HT-29 (cell line): ENCODE measurements at regions not wholly inside any gene's neighbourhood (a gene's known extent, or its start where the extent isn't known, plus 50 kb on each side); places are given as distances from the start of the nearest gene placed in this dataset.
"Not testable (repeated sequence)": the region's sequence is repeated elsewhere in the genome, so short reads cannot be mapped to it uniquely, and the experiment has no call there.

Source experiments
- DNase-seq: peaks from one replicate; pipeline ENCODE4 v3.0.0-alpha.2; 2015; ENCODE audit warnings: low spot score

- DNase-seq: no peak
These were observed 341.5 kb upstream of the CCNH start for GRCh38 chr5:87754009-87754757.

DNA sequence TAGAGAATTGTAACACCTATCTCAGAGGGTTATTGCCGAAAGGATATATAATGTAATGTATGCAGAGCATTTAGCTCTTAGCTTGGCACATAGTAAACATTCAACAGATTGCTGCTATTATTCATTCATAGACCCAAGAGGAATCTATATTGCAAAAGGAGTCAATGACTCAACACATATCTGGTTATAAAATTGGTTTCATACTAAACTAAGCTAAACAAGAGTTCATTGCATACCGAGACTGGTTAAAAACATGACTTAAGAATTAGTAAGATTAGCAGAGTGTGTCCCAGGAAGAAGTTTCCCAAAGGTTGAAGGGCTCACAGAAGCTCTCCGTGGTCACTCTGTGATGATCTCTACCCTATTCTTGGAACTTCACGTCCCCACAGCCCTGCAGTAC, 339.6 kb upstream of the CCNH start:
- DNase-seq: no peak

DNA sequence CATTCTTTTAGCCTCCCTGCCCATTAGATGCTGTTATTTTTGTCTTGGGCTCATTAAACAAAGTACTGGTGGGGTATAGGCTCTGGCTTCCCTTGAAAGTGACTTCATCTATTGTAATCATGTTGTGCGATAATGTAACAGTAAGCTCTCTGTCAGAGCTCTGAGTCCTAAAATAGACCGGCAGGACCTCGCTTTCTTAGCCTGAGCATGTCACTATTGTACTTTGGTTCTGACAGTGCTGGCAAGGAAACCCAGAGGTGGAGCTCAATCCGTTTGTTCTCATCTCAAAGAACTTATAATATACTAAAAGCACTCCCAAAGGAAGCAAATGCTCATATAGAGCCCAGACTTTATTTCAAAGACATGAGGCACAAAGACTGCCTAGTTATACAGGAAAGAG, 339.1 kb upstream of the CCNH start:
- DNase-seq: no peak

DNA sequence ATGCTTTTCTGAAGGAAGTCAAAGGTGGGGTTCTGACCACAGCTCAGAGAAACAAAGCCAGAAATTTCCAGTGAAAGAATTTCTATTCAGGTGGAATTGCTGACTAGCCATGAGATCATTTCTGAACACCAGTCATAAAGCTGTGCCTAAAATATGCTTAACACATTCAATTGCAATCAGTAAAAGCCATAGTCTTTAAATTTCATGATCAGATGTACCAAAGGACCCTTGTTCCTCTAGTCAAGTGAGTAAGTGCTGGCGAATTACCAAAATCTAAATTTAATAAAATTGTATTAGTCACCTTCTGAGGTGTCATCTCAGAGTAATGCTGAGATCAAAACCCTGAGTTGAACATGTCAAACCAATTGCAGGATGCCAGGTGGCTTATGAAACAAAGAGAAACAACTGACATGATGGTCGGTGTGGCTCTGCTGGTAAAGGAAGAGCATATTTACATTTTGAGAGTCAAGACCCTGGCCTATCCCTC, 334.2 kb upstream of the CCNH start:
- no peak for DNase-seq

DNA sequence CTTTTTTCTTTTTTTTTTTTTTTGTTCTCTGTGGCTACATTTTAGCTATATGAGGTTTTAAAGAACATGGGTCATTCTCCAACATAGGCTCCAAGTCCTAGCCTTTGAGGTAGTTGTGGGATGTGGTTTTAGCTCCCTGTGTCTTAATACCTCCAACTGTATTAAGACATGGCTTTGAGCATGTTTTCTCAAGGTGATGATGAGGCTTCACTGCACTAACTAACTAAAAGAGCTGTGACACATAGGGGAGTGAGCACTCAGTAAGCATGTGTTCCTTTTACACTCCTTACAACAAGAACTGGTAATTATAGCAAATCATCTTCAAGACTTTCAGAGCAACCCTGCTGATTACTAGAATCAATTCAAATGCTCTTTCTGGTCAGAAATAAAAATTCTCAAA, 333.6 kb upstream of the CCNH start:
- DNase-seq: no peak

- no peak for DNase-seq
These were observed 329.2 kb upstream of the CCNH start for GRCh38 chr5:87741881-87742280.

- DNase-seq: no peak
These were observed 323.2 kb upstream of the CCNH start for GRCh38 chr5:87735923-87736322.

DNA sequence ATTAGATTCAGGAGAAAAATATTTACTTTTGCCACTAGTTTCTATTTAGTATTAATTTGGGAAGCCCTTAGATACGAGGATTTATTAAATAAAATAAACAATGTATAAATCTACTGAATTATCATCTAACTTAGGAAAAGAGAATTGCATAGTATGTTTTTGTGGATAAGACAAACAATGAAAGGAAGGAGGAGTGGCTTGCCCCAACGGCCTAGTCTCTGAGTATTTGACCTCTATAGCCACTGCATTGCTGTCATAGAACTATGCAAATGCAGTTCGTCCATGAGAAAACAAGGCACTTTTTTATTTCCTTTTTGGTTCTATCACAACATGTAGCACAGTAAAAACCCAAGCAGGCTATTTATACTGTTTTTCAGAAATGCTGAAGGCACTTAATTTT, 321.2 kb upstream of the CCNH start:
- no peak for DNase-seq

DNA sequence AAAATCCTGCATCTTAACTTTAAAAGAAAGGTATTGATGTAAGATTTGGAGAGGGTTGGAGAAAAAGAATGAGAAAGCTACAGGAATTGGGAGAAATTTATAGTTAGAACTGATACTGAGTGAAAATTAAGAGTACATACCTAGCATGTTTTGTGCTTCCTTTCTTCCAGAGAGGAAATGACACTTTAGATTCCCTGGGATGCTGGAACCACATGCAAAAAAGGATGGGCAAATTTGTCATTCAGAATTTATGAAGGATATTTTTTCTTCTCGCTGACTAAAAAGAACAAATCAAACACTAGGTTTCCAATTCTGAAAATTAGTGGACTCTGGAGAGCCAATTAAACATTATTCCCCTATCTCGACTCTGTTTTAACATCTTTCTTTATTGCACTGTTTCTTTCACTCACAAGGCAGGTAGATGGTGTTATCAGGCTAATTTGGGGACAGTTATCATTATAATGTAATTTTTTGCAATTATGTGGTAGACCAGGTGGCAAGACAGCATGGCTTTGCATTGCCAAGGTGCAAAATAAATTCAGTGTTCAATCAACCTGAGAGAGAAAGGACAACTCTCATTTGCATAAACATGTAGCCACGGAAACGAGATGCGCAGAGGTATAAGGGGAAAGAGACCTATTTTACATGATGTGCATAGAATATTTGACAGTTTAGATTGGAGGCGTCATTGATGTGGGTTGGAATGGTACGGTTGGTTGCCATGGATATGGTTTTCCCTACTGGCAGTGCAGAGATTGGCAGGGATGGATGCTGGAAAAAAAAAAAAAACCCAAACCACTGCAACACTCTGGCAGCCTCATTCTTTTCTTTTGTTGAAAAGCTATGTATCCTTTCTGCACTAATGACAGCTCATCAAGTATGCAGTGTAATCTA, 320.4 kb upstream of the CCNH start:
- DNase-seq: no peak

DNA sequence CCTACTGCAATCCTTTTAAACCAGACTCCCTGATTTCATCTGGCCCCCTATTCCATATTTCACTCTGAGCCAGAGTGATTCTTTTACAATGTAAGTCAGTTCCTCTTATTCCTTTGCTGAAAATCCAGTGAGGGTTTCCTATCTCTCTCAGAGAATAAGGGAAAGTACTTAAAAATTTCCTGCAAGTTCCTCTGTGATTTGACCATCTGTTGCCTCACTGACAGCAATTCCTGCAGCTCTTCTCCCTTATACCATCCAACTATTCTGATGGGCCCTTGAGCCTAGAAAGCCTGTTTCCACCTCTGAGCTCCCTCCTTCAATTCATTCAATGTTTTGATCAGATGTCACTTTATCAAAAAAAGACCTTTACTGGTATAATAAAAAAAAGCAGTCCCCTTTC, 317.1 kb upstream of the CCNH start:
- no peak for DNase-seq

- no peak for DNase-seq
These were observed 309.6 kb upstream of the CCNH start for GRCh38 chr5:87722286-87722685.

DNA sequence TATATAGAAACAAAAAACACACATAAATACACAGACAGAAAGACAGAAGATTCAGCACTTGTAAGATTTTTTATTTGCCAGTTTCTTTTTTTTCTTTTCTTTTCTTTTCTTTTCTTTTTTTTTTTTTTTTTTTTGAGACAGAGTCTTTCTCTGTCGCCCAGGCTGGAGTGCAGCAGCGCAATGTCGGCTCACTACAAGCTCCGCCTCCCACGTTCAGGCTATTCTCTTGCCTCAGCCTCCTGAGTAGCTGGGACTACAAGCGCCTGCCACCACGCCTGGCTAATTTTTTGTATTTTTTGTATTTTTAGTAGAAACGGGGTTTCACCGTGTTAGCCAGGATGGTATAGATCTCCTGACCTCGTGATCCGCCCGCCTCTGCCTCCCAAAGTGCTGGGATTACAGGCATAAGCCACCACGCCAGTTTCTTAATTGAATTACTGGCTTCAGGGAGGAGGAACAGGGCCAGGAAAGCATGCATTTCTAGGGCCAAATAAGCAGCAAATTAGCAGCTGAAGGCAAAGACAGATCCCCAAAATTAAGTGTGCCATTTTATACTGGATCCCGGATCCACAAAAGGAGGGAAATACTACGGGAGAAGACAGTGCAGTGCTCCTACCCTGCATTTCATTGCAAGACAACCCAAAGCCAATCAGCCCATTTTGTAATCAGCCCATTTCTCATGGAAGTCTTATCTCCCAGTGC, 305.6 kb upstream of the CCNH start:
- not testable (repeated sequence) for DNase-seq

DNA sequence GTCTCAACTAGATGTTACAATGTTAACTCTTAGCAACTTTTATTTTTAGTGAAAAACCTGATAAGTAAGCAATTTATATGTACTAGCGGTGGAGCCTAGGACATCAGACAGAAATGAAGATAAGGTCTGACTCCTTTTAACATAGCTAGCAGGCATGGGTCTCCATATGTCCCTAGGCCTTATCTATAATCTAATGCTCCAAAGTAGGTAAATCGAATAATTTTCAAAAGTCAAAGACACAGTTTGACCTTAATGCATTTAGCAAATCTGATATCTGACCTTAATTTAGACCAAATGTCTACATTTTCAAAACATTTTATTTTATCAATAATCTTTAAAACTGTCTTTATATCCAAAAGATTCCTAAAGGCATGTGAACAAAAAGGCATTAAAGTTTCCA, 305.0 kb upstream of the CCNH start:
- DNase-seq: no peak

- DNase-seq: no peak
These were observed 293.1 kb upstream of the CCNH start for GRCh38 chr5:87705876-87706275.

GRCh38 chr5:87686975-87687374, 274.2 kb upstream of the CCNH start:
- DNase-seq: no peak

DNA sequence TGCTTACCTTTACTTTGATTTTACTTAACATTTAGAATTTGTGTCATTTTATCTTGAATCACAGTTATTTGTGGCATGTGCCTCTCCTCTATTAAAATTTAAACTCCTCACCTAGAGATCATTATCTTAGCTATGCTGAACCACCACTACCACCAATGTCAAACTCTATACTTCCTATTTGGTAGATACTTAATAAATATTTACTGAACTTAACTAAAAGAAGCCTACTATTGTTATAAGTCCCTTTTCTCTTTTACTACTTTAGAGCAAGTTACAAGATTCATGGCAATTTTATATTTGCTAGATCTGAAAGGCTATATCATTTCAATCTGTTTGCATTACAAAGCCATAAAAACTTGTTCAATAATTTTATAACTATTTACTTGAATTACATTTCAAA, 273.3 kb upstream of the CCNH start:
- peak; percentile 2 for DNase-seq

GRCh38 chr5:87674235-87674634, 261.5 kb upstream of the CCNH start:
- DNase-seq: no peak

- DNase-seq: no peak
These were observed 258.4 kb upstream of the CCNH start for GRCh38 chr5:87671146-87671545.

- no peak for DNase-seq
These were observed 252.4 kb upstream of the CCNH start for GRCh38 chr5:87665166-87665565.

- no peak for DNase-seq
These were observed 249.2 kb upstream of the CCNH start for GRCh38 chr5:87661784-87662566.

- no peak for DNase-seq
These were observed 240.5 kb upstream of the CCNH start for GRCh38 chr5:87653242-87653641.
